Retinal pigment epithelial cell (primary cell): ENCODE measurements at regions not wholly inside any gene's neighbourhood (a gene's known extent, or its start where the extent isn't known, plus 50 kb on each side); places are given as distances from the start of the nearest gene placed in this dataset.

Experiments
- DNase-seq: peaks from one replicate; pipeline ENCODE4 v3.0.0-alpha.2; 2010; ENCODE audit warnings: low read depth
- H3K4me3 ChIP-seq: 2 replicates; pipeline ENCODE4 v1.5.1; 2011; ENCODE audit warnings: mild to moderate bottlenecking, low read length, control low read depth, moderate library complexity
- CTCF ChIP-seq: conservative IDR thresholded peaks from 2 replicates; pipeline ENCODE4 v1.5.1; 2011; ENCODE audit warnings: low read depth, low read length, control low read depth, inconsistent platforms

DNA sequence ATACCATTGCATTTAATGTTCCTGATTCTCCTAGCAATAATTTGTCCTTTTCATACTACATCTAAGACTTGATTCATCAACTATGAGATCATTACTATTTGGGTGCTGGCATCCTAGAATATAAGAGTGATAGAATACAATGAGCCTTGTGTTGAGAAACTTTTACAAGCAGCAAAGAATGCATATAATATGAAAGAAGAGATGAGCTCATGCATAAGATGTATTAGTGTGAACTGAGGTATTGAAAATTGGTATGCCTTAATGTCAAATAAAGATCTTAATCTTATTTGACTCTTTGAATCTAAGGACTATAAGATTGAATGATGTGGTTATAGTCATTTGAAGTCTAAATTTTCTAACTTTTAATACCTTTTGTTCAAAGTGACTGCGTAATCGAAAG, 220.0 kb upstream of the ARHGEF26 start:
- TF ChIP-seq CTCF: no peak
- no peak overlapping the region for H3K4me3 ChIP-seq
- no peak for DNase-seq

DNA sequence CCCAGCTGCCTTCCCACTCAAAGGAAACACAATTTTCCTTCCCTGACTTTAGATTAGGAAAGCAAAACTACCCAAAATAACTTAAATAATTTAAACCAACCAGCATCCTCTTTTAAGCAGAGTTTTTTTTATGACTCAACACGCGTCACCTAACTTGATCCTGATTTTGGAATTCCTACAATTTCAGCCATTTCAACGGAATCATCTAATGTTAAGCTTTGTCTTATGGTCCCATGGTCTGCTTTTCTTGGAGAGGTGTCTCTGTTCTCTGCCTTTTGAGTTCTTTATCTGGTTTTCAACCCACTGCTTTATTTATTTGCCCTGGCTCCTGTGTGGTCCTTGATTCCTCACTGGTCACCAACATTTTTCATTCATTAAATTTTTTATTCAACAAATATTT, 219.2 kb upstream of the ARHGEF26 start:
- DNase-seq: no peak
- no peak for TF ChIP-seq CTCF
- no peak overlapping the region for H3K4me3 ChIP-seq

- no peak for DNase-seq
- no peak overlapping the region for H3K4me3 ChIP-seq
- TF ChIP-seq CTCF: no peak
Observed at GRCh38 chr3:153903430-153903829, 217.8 kb upstream of the ARHGEF26 start.

- TF ChIP-seq CTCF: no peak
- H3K4me3 ChIP-seq: no peak overlapping the region
- DNase-seq: no peak
Observed at GRCh38 chr3:153906366-153906765, 214.8 kb upstream of the ARHGEF26 start.

- TF ChIP-seq CTCF: no peak
- DNase-seq: no peak
- no peak overlapping the region for H3K4me3 ChIP-seq
Observed at GRCh38 chr3:153910387-153910786, 210.8 kb upstream of the ARHGEF26 start.

GRCh38 chr3:153911116-153911515, 210.1 kb upstream of the ARHGEF26 start:
- DNase-seq: peak; percentile 55
- TF ChIP-seq CTCF: no peak
- no peak overlapping the region for H3K4me3 ChIP-seq

- no peak overlapping the region for H3K4me3 ChIP-seq
- no peak for DNase-seq
- no peak for TF ChIP-seq CTCF
Observed at GRCh38 chr3:153919773-153920172, 201.4 kb upstream of the ARHGEF26 start.
